ENCODE measurements at regions not wholly inside any gene's neighbourhood (a gene's known extent, or its start where the extent isn't known, plus 50 kb on each side); places are given as distances from the start of the nearest gene placed in this dataset.

- ATAC-seq: no peak
- intact Hi-C loops (cut with DNase I): no loop called here
- no peak for DNase-seq (ENCODE audit: missing footprints)
Measured at GRCh38 chr20:22387452-22387851, 196.9 kb downstream of the FOXA2 start.

GRCh38 chr20:22386306-22386623 lies 198.1 kb downstream of the FOXA2 start:
- intact Hi-C loops (cut with DNase I): no loop called here
- ATAC-seq (no peak), DNase-seq (ENCODE audit: missing footprints) (no peak)

- intact Hi-C loops (cut with DNase I): no loop called here
- DNase-seq (ENCODE audit: missing footprints) (no peak), ATAC-seq (no peak)
Measured at GRCh38 chr20:22385602-22386305, 198.6 kb downstream of the FOXA2 start.

GRCh38 chr20:22384978-22385377 lies 199.4 kb downstream of the FOXA2 start:
- DNase-seq (ENCODE audit: missing footprints) (no peak), ATAC-seq (no peak)
- intact Hi-C loops (cut with DNase I): no loop called here

- intact Hi-C loops (cut with DNase I): no loop called here
- ATAC-seq (no peak), DNase-seq (ENCODE audit: missing footprints) (no peak)
Measured at GRCh38 chr20:22383156-22383555, 201.2 kb downstream of the FOXA2 start.

- ATAC-seq (no peak), DNase-seq (ENCODE audit: missing footprints) (no peak)
- intact Hi-C loops (cut with DNase I): no loop called here
Measured at GRCh38 chr20:22382742-22383141, 201.6 kb downstream of the FOXA2 start.

- DNase-seq (ENCODE audit: missing footprints) (no peak), ATAC-seq (no peak)
- intact Hi-C loops (cut with DNase I): no loop called here
Measured at GRCh38 chr20:22381812-22382416, 202.5 kb downstream of the FOXA2 start.

- intact Hi-C loops (cut with DNase I): no loop called here
- DNase-seq (ENCODE audit: missing footprints) (no peak), ATAC-seq (no peak)
Measured at GRCh38 chr20:22379472-22379871, 204.9 kb downstream of the FOXA2 start.

- DNase-seq (ENCODE audit: missing footprints) (no peak), ATAC-seq (no peak)
- intact Hi-C loops (cut with DNase I): no loop called here
Measured at GRCh38 chr20:22374678-22375590, 209.4 kb downstream of the FOXA2 start.

GRCh38 chr20:22374066-22374465 lies 210.3 kb downstream of the FOXA2 start:
- intact Hi-C loops (cut with DNase I): no loop called here
- DNase-seq (ENCODE audit: missing footprints) (no peak), ATAC-seq (no peak)

GRCh38 chr20:22373164-22373895 lies 211.0 kb downstream of the FOXA2 start:
- intact Hi-C loops (cut with DNase I): no loop called here
- no peak for DNase-seq (ENCODE audit: missing footprints)
- ATAC-seq: no peak

- intact Hi-C loops (cut with DNase I): no loop called here
- ATAC-seq (no peak), DNase-seq (ENCODE audit: missing footprints) (no peak)
Measured at GRCh38 chr20:22371843-22372242, 212.5 kb downstream of the FOXA2 start.

- DNase-seq (ENCODE audit: missing footprints) (no peak), ATAC-seq (no peak)
- intact Hi-C loops (cut with DNase I): no loop called here
Measured at GRCh38 chr20:22370137-22370536, 214.2 kb downstream of the FOXA2 start.

- no peak for DNase-seq (ENCODE audit: missing footprints)
- intact Hi-C loops (cut with DNase I): no loop called here
- ATAC-seq: no peak
Measured at GRCh38 chr20:22369100-22369499, 215.3 kb downstream of the FOXA2 start.

GRCh38 chr20:22368235-22368634 lies 216.1 kb downstream of the FOXA2 start:
- intact Hi-C loops (cut with DNase I): no loop called here
- DNase-seq (ENCODE audit: missing footprints) (no peak), ATAC-seq (no peak)

- DNase-seq (ENCODE audit: missing footprints): no peak
- intact Hi-C loops (cut with DNase I): no loop called here
- no peak for ATAC-seq
Measured at GRCh38 chr20:22366631-22367030, 217.7 kb downstream of the FOXA2 start.

GRCh38 chr20:22354647-22355046 lies 229.7 kb downstream of the FOXA2 start:
- intact Hi-C loops (cut with DNase I): no loop called here
- ATAC-seq (no peak), DNase-seq (ENCODE audit: missing footprints) (no peak)

GRCh38 chr20:22353586-22353985 lies 230.8 kb downstream of the FOXA2 start:
- ATAC-seq (no peak), DNase-seq (ENCODE audit: missing footprints) (no peak)
- intact Hi-C loops (cut with DNase I): no loop called here

GRCh38 chr20:22352019-22352418 lies 232.4 kb downstream of the FOXA2 start:
- intact Hi-C loops (cut with DNase I): no loop called here
- DNase-seq (ENCODE audit: missing footprints): no peak
- no peak for ATAC-seq

All from Right ventricle myocardium inferior (tissue), 1 donor.